Natural killer cell (primary cell): ENCODE measurements at regions not wholly inside any gene's neighbourhood (a gene's known extent, or its start where the extent isn't known, plus 50 kb on each side); places are given as distances from the start of the nearest gene placed in this dataset.

ENCODE experiments used
- ATAC-seq, 3 donors: fragments of 150-1000 bp in 2 of 3; fragments of 200-7000 bp in 1 of 3; cut with Tn5 transposase; 1 replicate in 1 of 3; 2 replicates in 2 of 3; pipeline ENCODE4 v1.10.0; 2021; ENCODE audit warnings: mild to moderate bottlenecking in 2 of 3, moderate library complexity in 2 of 3
- DNase-seq, 2 donors: peaks; one replicate each; pipeline versions ENCODE4 v3.0.0 to v3.0.0-alpha.2; 2013 to 2021; ENCODE audit warnings: mixed read lengths in 1 of 2
- H3K27ac ChIP-seq: one replicate; pipeline ENCODE4 v1.5.1; 2013; ENCODE audit warnings: mild to moderate bottlenecking, low read length
- H3K27me3 ChIP-seq: one replicate; pipeline ENCODE4 v1.6.1; 2013; ENCODE audit warnings: low read length; ENCODE audit not compliant: control insufficient read depth, insufficient read depth
- H3K36me3 ChIP-seq: one replicate; pipeline ENCODE4 v1.6.1; 2013; ENCODE audit warnings: low read length; ENCODE audit not compliant: control insufficient read depth, insufficient read depth
- H3K4me1 ChIP-seq: one replicate; pipeline ENCODE4 v1.6.1; 2013; ENCODE audit warnings: low read length; ENCODE audit not compliant: control insufficient read depth, insufficient read depth
- H3K4me3 ChIP-seq: one replicate; pipeline ENCODE4 v1.5.1; 2013; ENCODE audit warnings: low read length
- H3K9me3 ChIP-seq: one replicate; pipeline ENCODE4 v1.6.1; 2013; ENCODE audit warnings: low read length; ENCODE audit not compliant: control insufficient read depth, insufficient read depth
- H3K27ac Mint-ChIP-seq, 2 donors: one replicate each; pipeline ENCODE4 v1.8.0; 2022; ENCODE audit warnings: mild to moderate bottlenecking in 2 of 2, mixed read lengths in 2 of 2, moderate library complexity in 1 of 2
- H3K27me3 Mint-ChIP-seq, 2 donors: one replicate each; pipeline ENCODE4 v1.8.0; 2022; ENCODE audit warnings: low read depth in 2 of 2, mixed read lengths in 2 of 2
- H3K36me3 Mint-ChIP-seq: one replicate; pipeline ENCODE4 v1.8.0; 2022; ENCODE audit warnings: mixed read lengths
- H3K4me1 Mint-ChIP-seq, 2 donors: one replicate each; pipeline ENCODE4 v1.8.0; 2022; ENCODE audit warnings: mixed read lengths in 2 of 2
- H3K4me3 Mint-ChIP-seq: one replicate; pipeline ENCODE4 v1.8.0; 2022; ENCODE audit warnings: mild to moderate bottlenecking, moderate library complexity, mixed read lengths
- H3K9me3 Mint-ChIP-seq, 2 donors: one replicate each; pipeline ENCODE4 v1.8.0; 2022; ENCODE audit warnings: mixed read lengths in 2 of 2
- WGBS: methylation state at CpG from one replicate; pipeline ENCODE4 v1.1.7; 2013; ENCODE audit warnings: missing lambda C conversion rate; ENCODE audit not compliant: insufficient coverage; 5-methylcytosine and 5-hydroxymethylcytosine counted together
- intact Hi-C: fragments of 100-400 bp; cut with micrococcal nuclease; formaldehyde crosslinking; loops from one replicate; pipeline ENCODE4 v1.14.2; 2022
- TF ChIP-seq, protein P1 (sequence below): fragments of 200-600 bp; IDR thresholded peaks from one replicate; pipeline ENCODE4 v1.8.0; 2022; ENCODE audit warnings: antibody characterized with exemption

DNA sequence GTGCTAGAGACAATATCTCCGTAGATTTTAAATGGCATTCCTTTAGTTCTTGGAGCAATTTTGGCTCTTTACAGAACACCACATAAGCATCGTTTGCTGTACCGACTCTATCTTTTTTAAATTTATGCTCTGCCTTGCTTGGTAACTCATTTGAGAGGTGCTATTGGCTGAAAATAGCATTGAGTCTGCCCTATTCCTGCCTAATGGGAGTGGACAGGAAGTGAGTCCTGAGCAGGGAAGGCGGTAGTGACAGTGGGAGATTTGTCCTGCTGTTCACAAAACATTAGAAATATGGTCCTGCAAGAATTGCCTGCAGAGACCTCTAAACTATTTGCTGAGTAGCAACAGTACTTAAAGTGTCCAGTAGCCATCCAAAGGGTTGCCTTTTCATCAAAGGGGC, 115.2 kb upstream of the IFNE start:
- H3K4me3 ChIP-seq = no peak overlapping the region
- no peaks in the 10 kb centered on the region for H3K36me3 ChIP-seq
- 90% methylated on average over 4 of the region's 4 CpGs for WGBS
- Mint-ChIP-seq H3K27ac (no peak overlapping the region), H3K9me3 (no peaks in the 10 kb centered on the region), H3K27me3 (peaks cover 46 to 79% of the 10 kb centered on the region in 2 donors), H3K4me1 (peaks cover under 1 to 1% of the 10 kb centered on the region in 2 donors), H3K36me3 (no peaks in the 10 kb centered on the region), H3K4me3 (no peak overlapping the region)
- intact Hi-C loops = no loop called here
- H3K27ac ChIP-seq = no peak overlapping the region
- H3K27me3 ChIP-seq = peaks cover 3% of the 10 kb centered on the region
- no peaks in the 10 kb centered on the region for H3K4me1 ChIP-seq
- no peaks in the 10 kb centered on the region for H3K9me3 ChIP-seq
- DNase-seq (no peak), ATAC-seq (no peak)
- TF ChIP-seq, protein P1, sequence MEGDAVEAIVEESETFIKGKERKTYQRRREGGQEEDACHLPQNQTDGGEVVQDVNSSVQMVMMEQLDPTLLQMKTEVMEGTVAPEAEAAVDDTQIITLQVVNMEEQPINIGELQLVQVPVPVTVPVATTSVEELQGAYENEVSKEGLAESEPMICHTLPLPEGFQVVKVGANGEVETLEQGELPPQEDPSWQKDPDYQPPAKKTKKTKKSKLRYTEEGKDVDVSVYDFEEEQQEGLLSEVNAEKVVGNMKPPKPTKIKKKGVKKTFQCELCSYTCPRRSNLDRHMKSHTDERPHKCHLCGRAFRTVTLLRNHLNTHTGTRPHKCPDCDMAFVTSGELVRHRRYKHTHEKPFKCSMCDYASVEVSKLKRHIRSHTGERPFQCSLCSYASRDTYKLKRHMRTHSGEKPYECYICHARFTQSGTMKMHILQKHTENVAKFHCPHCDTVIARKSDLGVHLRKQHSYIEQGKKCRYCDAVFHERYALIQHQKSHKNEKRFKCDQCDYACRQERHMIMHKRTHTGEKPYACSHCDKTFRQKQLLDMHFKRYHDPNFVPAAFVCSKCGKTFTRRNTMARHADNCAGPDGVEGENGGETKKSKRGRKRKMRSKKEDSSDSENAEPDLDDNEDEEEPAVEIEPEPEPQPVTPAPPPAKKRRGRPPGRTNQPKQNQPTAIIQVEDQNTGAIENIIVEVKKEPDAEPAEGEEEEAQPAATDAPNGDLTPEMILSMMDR = no peak

DNA sequence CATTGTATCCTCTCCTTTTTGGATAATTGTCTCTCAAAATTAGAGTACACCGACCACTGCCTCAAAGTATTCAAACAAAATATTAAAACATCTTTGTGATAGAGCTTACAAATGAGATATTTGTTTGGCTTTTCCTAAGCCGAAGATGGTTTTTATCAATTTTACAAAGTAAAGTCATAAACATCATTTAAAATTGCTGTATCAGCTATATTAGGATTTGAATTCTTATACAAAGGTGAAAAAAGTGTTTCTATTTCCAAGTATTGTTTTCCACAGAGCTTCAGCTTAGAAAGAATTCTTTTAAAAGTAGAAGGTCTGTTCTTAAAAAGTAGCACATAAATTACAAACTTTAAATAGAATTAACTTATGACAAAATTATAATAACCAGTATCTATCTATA, 116.6 kb upstream of the IFNE start:
- no peaks in the 10 kb centered on the region for H3K9me3 Mint-ChIP-seq
- peaks cover 3% of the 10 kb centered on the region for H3K27me3 ChIP-seq
- no peak overlapping the region for H3K4me3 Mint-ChIP-seq
- no peaks in the 10 kb centered on the region for H3K9me3 ChIP-seq
- H3K4me1 Mint-ChIP-seq = no peaks in the 10 kb centered on the region
- no peak overlapping the region for H3K27ac ChIP-seq
- no peak overlapping the region for H3K4me3 ChIP-seq
- H3K27ac Mint-ChIP-seq = no peak overlapping the region
- WGBS = no CpG with 5 or more reads among the region's 2 CpGs
- peaks cover 42 to 70% of the 10 kb centered on the region in 2 donors for H3K27me3 Mint-ChIP-seq
- ATAC-seq = no peak
- intact Hi-C loops = no loop called here
- DNase-seq = no peak
- H3K36me3 Mint-ChIP-seq = no peaks in the 10 kb centered on the region
- H3K4me1 ChIP-seq = no peaks in the 10 kb centered on the region
- TF ChIP-seq, protein P1 = no peak
- no peaks in the 10 kb centered on the region for H3K36me3 ChIP-seq

DNA sequence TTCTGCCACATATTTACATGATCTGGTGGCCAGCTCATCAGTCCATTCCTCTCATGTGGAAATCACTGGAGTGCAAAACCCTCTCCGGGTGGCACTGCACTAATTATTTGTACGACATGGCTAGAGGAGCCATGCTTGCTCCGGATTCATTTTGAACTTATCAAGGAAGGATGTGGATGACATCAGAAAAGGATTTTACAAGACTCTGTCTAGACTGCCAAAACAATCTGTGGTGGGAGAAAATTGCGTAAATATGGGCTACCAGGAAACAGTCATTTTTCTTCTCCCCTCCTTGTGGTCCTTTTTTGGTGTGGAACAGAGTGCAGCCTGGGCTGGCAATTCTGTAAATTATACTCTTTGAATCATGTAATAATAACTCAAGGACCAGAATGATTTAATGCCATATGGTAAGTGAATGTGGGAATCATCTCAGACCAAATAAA, 123.4 kb upstream of the IFNE start:
- WGBS = 53% methylated on average over 4 of the region's 4 CpGs

DNA sequence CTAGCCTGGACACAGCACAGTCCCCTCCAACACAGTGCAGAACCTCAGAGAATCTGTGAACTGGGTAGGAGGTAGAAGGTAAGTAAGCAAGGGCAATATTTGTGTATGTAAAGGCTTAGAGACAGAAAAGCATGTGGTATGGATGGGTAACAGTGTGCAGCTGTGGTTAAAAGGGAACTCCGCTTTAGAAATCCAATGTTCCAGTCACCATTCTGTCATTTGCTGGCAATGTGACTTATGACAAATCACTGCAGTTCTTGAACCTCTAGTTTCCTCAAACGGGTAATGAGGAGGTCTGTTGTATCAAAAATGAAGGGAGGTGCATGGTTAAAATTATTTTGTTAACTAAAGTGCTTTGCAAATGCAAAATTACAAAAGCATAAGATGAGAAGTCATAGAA, 125.5 kb upstream of the IFNE start:
- 75% methylated on average over 2 of the region's 2 CpGs for WGBS
- TF ChIP-seq, protein P1 = no peak
- Mint-ChIP-seq H3K27ac (no peak overlapping the region), H3K27me3 (peaks cover 20 to 65% of the 10 kb centered on the region in 2 donors), H3K4me3 (no peak overlapping the region), H3K4me1 (peaks cover 9 to 12% of the 10 kb centered on the region in 2 donors), H3K9me3 (no peaks in the 10 kb centered on the region), H3K36me3 (no peaks in the 10 kb centered on the region)
- no peaks in the 10 kb centered on the region for H3K9me3 ChIP-seq
- no peak overlapping the region for H3K27ac ChIP-seq
- H3K36me3 ChIP-seq = no peaks in the 10 kb centered on the region
- H3K4me3 ChIP-seq = no peak overlapping the region
- H3K27me3 ChIP-seq = no peaks in the 10 kb centered on the region
- H3K4me1 ChIP-seq = peaks cover 9% of the 10 kb centered on the region
- DNase-seq (no peak), ATAC-seq (no peak)
- intact Hi-C loops = no loop called here

More for the DNA sequence above, 123.4 kb upstream of the IFNE start:
- Mint-ChIP-seq H3K36me3 (no peaks in the 10 kb centered on the region), H3K27me3 (peaks cover 23 to 60% of the 10 kb centered on the region in 2 donors), H3K27ac (no peak overlapping the region), H3K4me3 (no peak overlapping the region), H3K9me3 (no peaks in the 10 kb centered on the region), H3K4me1 (no peaks in the 10 kb centered on the region)
- Histone ChIP-seq H3K36me3 (no peaks in the 10 kb centered on the region), H3K4me3 (no peak overlapping the region), H3K9me3 (no peaks in the 10 kb centered on the region), H3K27me3 (no peaks in the 10 kb centered on the region), H3K27ac (no peak overlapping the region), H3K4me1 (no peaks in the 10 kb centered on the region)
- intact Hi-C loops = no loop called here
- TF ChIP-seq, protein P1 = no peak
- DNase-seq (no peak), ATAC-seq (no peak)
